ENCODE measurements at regions not wholly inside any gene's neighbourhood (a gene's known extent, or its start where the extent isn't known, plus 50 kb on each side); places are given as distances from the start of the nearest gene placed in this dataset.

DNA sequence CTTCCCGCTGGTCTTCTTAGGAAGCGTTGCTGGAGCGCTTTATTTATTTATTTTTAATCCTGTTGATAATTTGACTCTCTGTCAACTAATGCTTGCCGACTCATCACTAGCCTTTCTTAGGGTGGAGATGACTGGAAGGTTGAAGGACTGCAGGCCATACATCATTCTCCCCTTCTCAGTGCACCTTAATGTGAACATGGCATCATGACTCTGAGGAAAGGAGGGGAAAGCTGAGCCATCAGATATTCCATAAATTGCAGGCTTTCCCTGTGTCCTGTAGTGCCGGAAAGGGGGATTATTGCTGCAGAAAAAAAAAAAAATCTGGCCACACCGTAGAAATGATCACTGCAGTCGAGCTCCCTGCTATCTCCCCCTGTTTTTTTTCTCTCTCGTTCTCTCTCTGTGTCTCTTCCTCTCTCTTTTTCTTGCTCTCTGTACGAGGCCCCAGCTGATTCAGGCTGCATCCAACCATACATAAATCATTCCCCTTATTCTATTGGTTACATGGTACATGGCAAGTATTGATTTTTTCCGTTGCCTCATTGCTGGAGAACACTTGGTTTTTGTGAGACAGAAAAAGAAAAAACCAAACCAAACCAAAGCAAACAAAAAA lies 125.8 kb upstream of the EFEMP1 start:
- Histone ChIP-seq H3K79me2 (ENCODE audit: control insufficient read depth, insufficient read depth, low read length) (no peaks in the 10 kb centered on the region), H3K9ac (ENCODE audit: control insufficient read depth, extremely low read depth, insufficient read depth, low read length) (no peak overlapping the region), H3K4me1 (ENCODE audit: control insufficient read depth, extremely low read depth, insufficient read depth, low read length) (no peaks in the 10 kb centered on the region), H3K9me1 (ENCODE audit: control insufficient read depth, extremely low read depth, insufficient read depth, low read length) (no peaks in the 10 kb centered on the region), H3K36me3 (ENCODE audit: control insufficient read depth in 2 of 2, extremely low read depth in 1 of 2, insufficient read depth in 2 of 2, low read length in 2 of 2) (no peaks in the 10 kb centered on the region), H4K20me1 (ENCODE audit: control insufficient read depth, extremely low read depth, insufficient read depth, low read length) (no peaks in the 10 kb centered on the region), H3K4me3 (ENCODE audit: control insufficient read depth in 2 of 3, extremely low read depth in 1 of 3, insufficient read depth in 2 of 3, low read depth in 1 of 3, low read length in 3 of 3) (no peak overlapping the region), H2AFZ (ENCODE audit: control insufficient read depth, low read length) (no peak overlapping the region), H3K9me3 (ENCODE audit: control insufficient read depth, low read depth, low read length) (no peaks in the 10 kb centered on the region), H3K27me3 (ENCODE audit: control insufficient read depth, extremely low read depth, insufficient read depth, low read length) (no peaks in the 10 kb centered on the region), H3K27ac (ENCODE audit: control insufficient read depth, insufficient read depth, low read length) (no peak overlapping the region), H3K4me2 (ENCODE audit: control insufficient read depth, extremely low read depth, insufficient read depth, low read depth, low read length) (no peak overlapping the region)
- no peak for TF ChIP-seq EZH2 (IDR thresholded peaks at IDR 0.05; ENCODE audit: low read length)
- TF ChIP-seq, protein P1, sequence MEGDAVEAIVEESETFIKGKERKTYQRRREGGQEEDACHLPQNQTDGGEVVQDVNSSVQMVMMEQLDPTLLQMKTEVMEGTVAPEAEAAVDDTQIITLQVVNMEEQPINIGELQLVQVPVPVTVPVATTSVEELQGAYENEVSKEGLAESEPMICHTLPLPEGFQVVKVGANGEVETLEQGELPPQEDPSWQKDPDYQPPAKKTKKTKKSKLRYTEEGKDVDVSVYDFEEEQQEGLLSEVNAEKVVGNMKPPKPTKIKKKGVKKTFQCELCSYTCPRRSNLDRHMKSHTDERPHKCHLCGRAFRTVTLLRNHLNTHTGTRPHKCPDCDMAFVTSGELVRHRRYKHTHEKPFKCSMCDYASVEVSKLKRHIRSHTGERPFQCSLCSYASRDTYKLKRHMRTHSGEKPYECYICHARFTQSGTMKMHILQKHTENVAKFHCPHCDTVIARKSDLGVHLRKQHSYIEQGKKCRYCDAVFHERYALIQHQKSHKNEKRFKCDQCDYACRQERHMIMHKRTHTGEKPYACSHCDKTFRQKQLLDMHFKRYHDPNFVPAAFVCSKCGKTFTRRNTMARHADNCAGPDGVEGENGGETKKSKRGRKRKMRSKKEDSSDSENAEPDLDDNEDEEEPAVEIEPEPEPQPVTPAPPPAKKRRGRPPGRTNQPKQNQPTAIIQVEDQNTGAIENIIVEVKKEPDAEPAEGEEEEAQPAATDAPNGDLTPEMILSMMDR (optimal IDR thresholded peaks at IDR 0.05 in 1 of 3, IDR thresholded peaks at IDR 0.05 in 1 of 3, conservative IDR thresholded peaks at IDR 0.05 in 1 of 3; ENCODE audit: extremely low read depth in 1 of 3, insufficient read depth in 2 of 3, low read length in 3 of 3), result no peak
- FAIRE-seq, result no peak
- dilution Hi-C loops (cut with MboI; ENCODE audit: extremely low pct_ligation_motif_present, low sequenced_read_pairs), result no loop called here
- DNase-seq (ENCODE audit: low read depth, low spot score), result no peak

DNA sequence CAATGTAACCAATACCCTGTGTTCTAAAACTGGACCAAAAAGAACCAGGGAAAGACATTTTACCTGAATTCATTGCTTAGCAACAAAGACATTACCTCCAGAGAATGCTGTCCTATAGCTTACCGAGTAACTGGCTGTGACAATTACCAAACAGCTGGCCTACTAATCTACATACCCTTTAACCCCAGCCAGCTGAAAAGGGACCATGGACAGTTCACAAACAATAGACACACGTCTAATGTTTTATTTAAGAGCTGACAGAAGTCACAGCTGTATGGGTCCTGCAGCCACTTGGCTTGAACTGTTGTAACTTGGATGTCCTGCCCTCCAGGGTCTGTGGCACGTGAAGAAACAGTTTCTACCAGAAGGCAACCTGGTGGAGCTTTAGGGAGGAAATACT lies 130.1 kb upstream of the EFEMP1 start:
- H3K27ac ChIP-seq (ENCODE audit: control insufficient read depth, insufficient read depth, low read length), result no peak overlapping the region
- no peaks in the 10 kb centered on the region for H3K4me1 ChIP-seq (ENCODE audit: control insufficient read depth, extremely low read depth, insufficient read depth, low read length)
- H4K20me1 ChIP-seq (ENCODE audit: control insufficient read depth, extremely low read depth, insufficient read depth, low read length), result no peaks in the 10 kb centered on the region
- H3K36me3 ChIP-seq (ENCODE audit: control insufficient read depth in 2 of 2, extremely low read depth in 1 of 2, insufficient read depth in 2 of 2, low read length in 2 of 2), result no peaks in the 10 kb centered on the region
- H3K9me1 ChIP-seq (ENCODE audit: control insufficient read depth, extremely low read depth, insufficient read depth, low read length), result no peaks in the 10 kb centered on the region
- H3K27me3 ChIP-seq (ENCODE audit: control insufficient read depth, extremely low read depth, insufficient read depth, low read length), result no peaks in the 10 kb centered on the region
- DNase-seq (ENCODE audit: low read depth, low spot score) (no peak), FAIRE-seq (no peak)
- no peak overlapping the region for H3K9ac ChIP-seq (ENCODE audit: control insufficient read depth, extremely low read depth, insufficient read depth, low read length)
- dilution Hi-C loops (cut with MboI; ENCODE audit: extremely low pct_ligation_motif_present, low sequenced_read_pairs), result no loop called here
- no peak for TF ChIP-seq EZH2 (IDR thresholded peaks at IDR 0.05; ENCODE audit: low read length)
- TF ChIP-seq, protein P1 (optimal IDR thresholded peaks at IDR 0.05 in 1 of 3, IDR thresholded peaks at IDR 0.05 in 1 of 3, conservative IDR thresholded peaks at IDR 0.05 in 1 of 3; ENCODE audit: extremely low read depth in 1 of 3, insufficient read depth in 2 of 3, low read length in 3 of 3), result no peak
- H3K4me3 ChIP-seq (ENCODE audit: control insufficient read depth in 2 of 3, extremely low read depth in 1 of 3, insufficient read depth in 2 of 3, low read depth in 1 of 3, low read length in 3 of 3), result no peak overlapping the region
- no peak overlapping the region for H3K4me2 ChIP-seq (ENCODE audit: control insufficient read depth, extremely low read depth, insufficient read depth, low read depth, low read length)
- no peaks in the 10 kb centered on the region for H3K79me2 ChIP-seq (ENCODE audit: control insufficient read depth, insufficient read depth, low read length)
- no peaks in the 10 kb centered on the region for H3K9me3 ChIP-seq (ENCODE audit: control insufficient read depth, low read depth, low read length)
- H2AFZ ChIP-seq (ENCODE audit: control insufficient read depth, low read length), result no peak overlapping the region
